Fibroblast of skin of back (primary cell): ENCODE measurements at regions not wholly inside any gene's neighbourhood (a gene's known extent, or its start where the extent isn't known, plus 50 kb on each side); places are given as distances from the start of the nearest gene placed in this dataset.
"Not testable (repeated sequence)": the region's sequence is repeated elsewhere in the genome, so short reads cannot be mapped to it uniquely, and the experiment has no call there.

Experiments used
- DNase-seq: peaks from one replicate; pipeline ENCODE4 v3.0.0-alpha.2; 2013

GRCh38 chr5:114790403-114790792, 379.3 kb downstream of the TRIM36 start:
- no peak for DNase-seq

DNA sequence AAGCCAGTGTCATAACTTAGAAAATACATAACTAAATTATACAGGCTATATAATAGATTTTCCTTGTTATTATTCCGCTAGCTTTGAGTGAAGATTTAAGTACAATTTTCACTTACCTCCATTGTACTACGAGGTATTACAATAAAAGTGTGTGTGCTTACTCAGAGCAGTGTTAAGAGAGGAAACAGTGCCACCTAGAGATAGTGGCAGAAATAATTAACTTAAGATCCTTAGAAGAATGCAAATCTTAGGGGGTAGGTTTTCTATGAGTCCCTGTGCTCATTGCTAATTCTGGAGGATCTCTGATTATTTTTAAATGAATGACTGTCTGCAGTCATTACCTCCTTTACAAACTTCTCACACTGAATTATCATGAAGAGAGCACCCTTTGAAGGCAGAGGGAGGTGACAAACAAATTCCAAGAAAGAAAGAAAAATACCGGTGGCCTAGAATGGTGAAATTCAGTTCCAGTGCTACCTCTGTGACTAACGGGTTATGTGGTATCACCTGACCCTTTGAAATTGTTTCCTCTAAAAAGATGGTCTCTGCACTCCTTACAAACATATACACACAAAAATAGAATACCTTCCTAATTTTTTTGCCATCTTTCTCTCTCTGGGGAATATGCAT, 379.8 kb downstream of the TRIM36 start:
- DNase-seq, result peak; percentile 60

DNA sequence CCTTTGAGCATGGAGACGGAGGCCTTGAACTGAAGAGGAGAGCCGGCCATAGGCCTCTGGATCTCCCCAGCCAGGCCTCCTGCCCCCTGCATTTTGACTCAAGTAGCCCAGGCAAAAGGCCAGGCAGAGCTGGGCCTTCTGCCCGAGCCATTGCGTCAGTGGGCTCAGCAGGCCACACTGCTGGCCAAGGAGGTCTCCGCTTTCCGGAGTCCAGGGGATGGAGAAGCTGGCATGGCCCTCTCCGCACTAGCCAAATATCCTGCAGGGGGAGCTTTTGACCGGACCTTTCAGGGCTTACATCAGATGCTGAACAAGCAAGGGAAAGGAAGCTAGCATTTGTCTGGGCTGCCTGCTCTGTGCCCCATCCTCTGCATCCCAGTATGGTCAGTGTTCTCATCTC, 386.8 kb downstream of the TRIM36 start:
- no peak for DNase-seq

DNA sequence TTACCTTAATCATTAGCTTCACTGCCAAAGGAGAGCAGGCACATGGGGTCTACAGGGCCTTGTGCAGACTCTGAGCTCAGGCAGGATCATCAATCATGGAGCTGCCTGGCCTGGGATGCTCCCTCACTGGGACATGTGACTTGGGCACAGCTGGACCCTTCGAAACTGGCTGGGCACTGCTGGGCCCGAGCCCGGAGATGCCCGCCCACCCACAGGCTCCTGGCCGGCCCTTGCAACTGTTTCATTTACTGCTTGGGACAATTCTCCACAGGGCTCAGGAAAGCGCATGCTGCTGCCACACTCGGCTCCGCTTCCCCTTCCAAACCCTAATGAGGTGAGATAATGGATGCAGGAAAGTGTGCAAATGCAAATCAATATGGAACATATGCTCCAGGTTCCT, 387.5 kb downstream of the TRIM36 start:
- no peak for DNase-seq

DNA sequence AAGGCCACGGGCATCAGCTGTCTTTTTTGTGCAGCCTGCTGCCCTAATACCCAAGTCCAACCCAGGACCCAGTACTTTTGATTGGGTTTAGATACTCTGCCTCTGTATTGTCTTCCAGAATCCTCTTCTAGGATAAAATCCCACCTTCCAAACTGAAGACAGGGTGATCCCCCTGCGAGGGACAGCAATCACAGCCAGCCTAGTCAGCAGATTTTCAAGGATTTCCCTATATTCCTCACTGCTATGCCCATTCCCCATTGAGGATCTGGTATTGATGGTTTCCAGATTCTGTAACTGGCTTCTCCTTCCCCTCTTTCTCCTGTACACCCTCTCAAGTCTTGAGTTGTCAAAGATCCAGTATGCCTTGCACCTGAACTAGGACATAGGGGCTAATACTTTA, 389.4 kb downstream of the TRIM36 start:
- DNase-seq, result no peak

GRCh38 chr5:114744406-114744805, 382.5 kb downstream of the KCNN2 start:
- DNase-seq, result no peak

DNA sequence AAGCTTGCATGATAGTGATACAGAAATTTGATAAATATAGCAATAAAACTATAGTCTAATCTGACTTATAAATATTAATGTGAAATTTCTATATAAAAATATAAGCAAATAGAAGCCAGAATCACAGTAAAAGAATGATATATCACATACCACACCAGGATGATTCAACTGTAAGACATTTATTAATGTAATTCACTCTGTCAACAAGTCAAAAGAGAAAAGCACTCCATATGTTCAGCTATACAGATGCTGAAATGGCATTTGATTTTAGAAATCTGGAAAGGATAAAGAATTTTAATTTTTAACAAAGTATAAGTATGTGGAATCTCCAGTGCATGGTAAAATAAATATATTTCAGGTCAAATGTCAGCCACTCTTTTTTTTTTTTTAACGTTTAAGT, 372.4 kb downstream of the KCNN2 start:
- DNase-seq, result peak; percentile 79

- DNase-seq, result no peak
Observed at GRCh38 chr5:114729986-114730385, 368.1 kb downstream of the KCNN2 start.

DNA sequence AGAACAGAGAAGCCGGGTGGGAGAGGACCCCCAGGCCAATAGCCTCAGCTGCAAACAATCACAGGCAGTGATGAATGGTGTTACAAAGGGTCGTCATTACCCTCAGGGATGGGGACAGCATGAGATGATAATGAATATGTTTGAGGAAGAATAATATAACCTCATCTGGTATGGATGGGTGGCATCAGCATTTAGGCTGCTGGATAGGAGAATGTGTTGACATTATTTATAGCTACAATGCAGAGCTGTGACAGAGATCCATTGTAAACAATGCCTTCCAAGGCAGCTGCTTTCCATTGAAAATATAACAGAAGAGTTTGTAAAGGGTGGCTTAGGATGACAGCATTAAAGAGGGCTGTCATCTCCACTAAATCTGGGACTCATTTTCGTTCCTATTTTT, 365.5 kb downstream of the KCNN2 start:
- DNase-seq, result peak; percentile 39

GRCh38 chr5:114726131-114726530, 364.3 kb downstream of the KCNN2 start:
- DNase-seq, result peak; percentile 82

DNA sequence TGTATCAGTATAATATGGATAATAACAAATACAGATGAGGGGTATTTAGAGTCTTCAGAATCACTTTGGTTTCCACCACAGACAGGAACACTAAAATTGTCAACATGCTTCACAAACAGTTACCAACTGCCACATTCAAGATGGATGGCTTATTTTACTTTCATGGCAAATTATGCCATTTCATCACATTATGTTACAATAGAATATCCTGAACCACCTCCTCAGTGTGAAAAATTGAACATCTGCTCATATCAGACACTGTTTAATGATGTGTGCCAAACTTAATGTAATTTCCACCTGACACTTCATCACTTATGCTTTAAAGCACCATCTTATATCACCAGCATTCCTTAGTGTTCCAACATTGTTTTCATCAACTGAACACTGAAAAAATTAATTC, 357.4 kb downstream of the KCNN2 start:
- DNase-seq, result no peak

- DNase-seq, result no peak
Observed at GRCh38 chr5:114716955-114717354, 355.1 kb downstream of the KCNN2 start.

DNA sequence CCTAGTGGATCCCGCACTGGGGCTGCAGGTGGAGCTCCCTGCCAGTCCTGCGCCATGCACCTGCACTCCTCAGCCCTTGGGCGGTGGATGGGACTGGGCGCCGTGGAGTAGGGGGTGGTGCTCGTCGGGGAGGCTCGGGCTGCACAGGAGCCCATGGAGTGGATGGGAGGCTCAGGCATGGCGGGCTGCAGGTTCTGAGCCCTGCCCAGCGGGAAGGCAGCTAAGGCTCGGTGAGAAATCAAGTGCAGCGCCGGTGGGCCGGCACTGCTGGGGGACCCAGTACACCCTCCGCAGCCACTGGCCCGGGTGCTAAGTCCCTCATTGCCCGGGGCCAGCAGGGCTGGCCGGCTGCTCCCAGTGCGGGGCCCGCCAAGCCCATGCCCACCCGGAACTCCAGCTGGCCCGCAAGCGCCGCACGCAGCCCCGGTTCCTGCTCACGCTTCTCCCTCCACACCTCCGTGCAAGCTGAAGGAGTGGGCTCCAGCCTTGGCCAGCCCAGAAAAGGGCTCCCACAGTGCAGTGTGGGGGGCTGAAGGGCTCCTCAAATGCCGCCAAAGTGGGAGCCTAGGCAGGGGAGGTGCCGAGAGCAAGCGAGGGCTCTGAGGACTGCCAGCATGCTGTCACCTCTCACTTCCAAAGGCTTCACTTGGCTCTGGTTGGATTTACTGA, 342.5 kb downstream of the KCNN2 start:
- DNase-seq, result not testable (repeated sequence)

DNA sequence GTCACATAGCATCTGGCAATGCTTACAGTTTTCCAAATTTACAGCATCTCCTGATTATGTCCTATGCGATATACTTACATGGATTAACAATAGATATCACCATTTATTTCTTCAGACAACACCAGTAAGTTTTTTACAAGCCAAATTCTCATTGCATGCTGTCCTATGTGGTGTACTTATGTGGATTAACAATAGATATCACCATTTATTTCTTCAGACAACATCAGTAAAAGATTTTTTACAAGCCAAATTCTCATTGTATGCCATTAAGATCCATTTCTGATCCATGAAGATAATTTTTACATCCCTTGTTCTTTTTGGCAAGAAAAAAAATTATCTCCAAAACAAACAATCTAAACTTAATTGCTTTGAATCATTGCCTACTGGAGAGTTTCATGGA, 340.9 kb downstream of the KCNN2 start:
- DNase-seq, result no peak

GRCh38 chr5:114702136-114702535, 340.3 kb downstream of the KCNN2 start:
- no peak for DNase-seq

GRCh38 chr5:114700823-114701222, 339.0 kb downstream of the KCNN2 start:
- DNase-seq, result no peak

GRCh38 chr5:114695292-114695904, 333.5 kb downstream of the KCNN2 start:
- DNase-seq, result no peak

- no peak for DNase-seq
Observed at GRCh38 chr5:114686356-114686755, 324.5 kb downstream of the KCNN2 start.

GRCh38 chr5:114678778-114679177, 316.9 kb downstream of the KCNN2 start:
- no peak for DNase-seq

- no peak for DNase-seq
Observed at GRCh38 chr5:114665551-114665950, 303.7 kb downstream of the KCNN2 start.

- DNase-seq, result peak; percentile 75
Observed at GRCh38 chr5:114660791-114661190, 298.9 kb downstream of the KCNN2 start.

GRCh38 chr5:114658194-114658593, 296.3 kb downstream of the KCNN2 start:
- peak; percentile 94 for DNase-seq

DNA sequence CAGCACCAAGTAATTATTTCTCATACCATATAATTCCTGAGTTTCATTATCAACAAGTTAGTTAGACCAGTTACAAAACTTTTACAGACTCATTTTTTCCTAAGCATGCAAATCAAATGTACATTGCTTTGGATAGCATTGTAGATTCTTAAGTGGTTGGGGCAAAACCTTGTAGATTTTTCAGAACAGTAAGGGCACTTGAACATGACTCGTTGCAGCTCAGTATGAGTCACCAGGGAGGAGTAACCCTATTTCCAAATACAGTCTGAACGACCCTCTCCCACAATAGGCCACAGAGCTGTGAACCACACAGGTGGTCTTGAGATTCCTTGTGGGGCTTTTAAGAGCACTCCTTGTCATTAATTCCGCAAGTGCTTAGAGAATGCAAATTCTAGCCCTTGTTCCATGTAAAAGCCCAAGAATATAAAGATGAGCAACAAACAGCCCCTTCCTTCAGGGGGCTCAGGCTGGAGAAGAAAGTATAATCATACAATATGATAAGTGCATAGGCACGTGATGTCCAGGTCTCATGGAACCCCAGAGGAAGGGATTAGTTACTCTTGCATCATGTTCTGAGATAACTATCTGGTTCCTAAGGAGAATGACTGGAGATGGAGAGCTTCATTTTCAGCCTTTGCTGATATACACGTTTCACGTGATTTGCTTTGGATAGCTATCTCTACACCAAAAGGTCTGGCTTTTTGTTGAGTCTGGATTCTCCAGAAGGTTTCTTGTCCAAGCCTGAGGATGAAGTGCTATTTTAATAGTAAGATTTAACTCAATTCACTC, 295.7 kb downstream of the KCNN2 start:
- peak; percentile 53 for DNase-seq
